Panc1 (cell line): ENCODE measurements at regions not wholly inside any gene's neighbourhood (a gene's known extent, or its start where the extent isn't known, plus 50 kb on each side); places are given as distances from the start of the nearest gene placed in this dataset.

Experiments
- CTCF ChIP-seq: fragments of 450-650 bp; IDR thresholded peaks from 2 replicates; pipeline ENCODE4 v1.5.1; 2017; ENCODE audit warnings: mild to moderate bottlenecking
- POLR2AphosphoS5 ChIP-seq: IDR thresholded peaks from 2 replicates; pipeline ENCODE4 v1.6.1; 2012; ENCODE audit warnings: mild to moderate bottlenecking, low read depth, low read length, moderate library complexity

DNA sequence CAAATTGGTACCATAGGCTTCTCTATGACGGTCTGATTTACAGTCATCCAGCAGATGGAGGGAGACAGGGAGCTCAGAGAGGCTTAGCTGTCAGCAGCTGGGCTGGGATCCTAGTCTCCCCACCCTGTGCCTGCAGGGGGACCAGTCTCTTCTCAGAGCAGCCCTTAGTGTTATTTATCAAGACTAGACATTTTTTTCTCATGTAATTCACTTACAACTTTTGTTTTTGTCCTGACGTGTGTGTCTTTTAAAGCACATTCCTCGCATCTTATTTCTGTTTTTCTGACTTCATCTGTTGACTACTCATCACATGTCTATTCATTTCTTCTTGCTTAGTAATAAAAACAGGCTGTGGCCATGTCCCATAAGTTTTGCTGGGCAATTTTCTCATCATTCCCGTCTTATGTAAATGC lies 116.1 kb downstream of the KLF13 start:
- TF ChIP-seq CTCF (no peak), POLR2AphosphoS5 (no peak)
